HG03108 (cell line): ENCODE measurements at regions not wholly inside any gene's neighbourhood (a gene's known extent, or its start where the extent isn't known, plus 50 kb on each side); places are given as distances from the start of the nearest gene placed in this dataset.
"Not testable (repeated sequence)": the region's sequence is repeated elsewhere in the genome, so short reads cannot be mapped to it uniquely, and the experiment has no call there.

Experiments used
- ATAC-seq: cut with Tn5 transposase; IDR thresholded peaks from one replicate; pipeline ENCODE4 v1.9.1; 2021; ENCODE audit warnings: moderate library complexity; ENCODE audit not compliant: unreplicated experiment

- no peak for ATAC-seq
Measured at GRCh38 chr18:65671621-65672415, 79.0 kb upstream of the CDH7 start.

GRCh38 chr18:65670145-65670544 is 80.7 kb upstream of the CDH7 start:
- not testable (repeated sequence) for ATAC-seq

- ATAC-seq: no peak
Measured at GRCh38 chr18:65661391-65661790, 89.4 kb upstream of the CDH7 start.

- no peak for ATAC-seq
Measured at GRCh38 chr18:65659912-65660311, 90.9 kb upstream of the CDH7 start.

- ATAC-seq: no peak
Measured at GRCh38 chr18:65659312-65659711, 91.5 kb upstream of the CDH7 start.

GRCh38 chr18:65651192-65651591 is 99.6 kb upstream of the CDH7 start:
- no peak for ATAC-seq

GRCh38 chr18:65632236-65632635 is 118.6 kb upstream of the CDH7 start:
- no peak for ATAC-seq

GRCh38 chr18:65631766-65632165 is 119.0 kb upstream of the CDH7 start:
- no peak for ATAC-seq

- no peak for ATAC-seq
Measured at GRCh38 chr18:65628390-65628789, 122.4 kb upstream of the CDH7 start.

GRCh38 chr18:65623676-65624075 is 127.1 kb upstream of the CDH7 start:
- ATAC-seq: no peak

- ATAC-seq: no peak
Measured at GRCh38 chr18:65622436-65622835, 128.4 kb upstream of the CDH7 start.

- no peak for ATAC-seq
Measured at GRCh38 chr18:65620076-65620696, 130.6 kb upstream of the CDH7 start.

- ATAC-seq: no peak
Measured at GRCh38 chr18:65610939-65611338, 139.9 kb upstream of the CDH7 start.

GRCh38 chr18:65608471-65608870 is 142.3 kb upstream of the CDH7 start:
- ATAC-seq: no peak

GRCh38 chr18:65607161-65607560 is 143.7 kb upstream of the CDH7 start:
- ATAC-seq: no peak

- ATAC-seq: no peak
Measured at GRCh38 chr18:65606551-65607130, 144.2 kb upstream of the CDH7 start.

GRCh38 chr18:65605352-65605751 is 145.5 kb upstream of the CDH7 start:
- ATAC-seq: not testable (repeated sequence)

GRCh38 chr18:65601775-65602174 is 149.0 kb upstream of the CDH7 start:
- ATAC-seq: no peak

GRCh38 chr18:65592435-65592834 is 158.4 kb upstream of the CDH7 start:
- ATAC-seq: no peak

- no peak for ATAC-seq
Measured at GRCh38 chr18:65587491-65587890, 163.3 kb upstream of the CDH7 start.

GRCh38 chr18:65582094-65582493 is 168.7 kb upstream of the CDH7 start:
- not testable (repeated sequence) for ATAC-seq

GRCh38 chr18:65568866-65569265 is 181.9 kb upstream of the CDH7 start:
- no peak for ATAC-seq
